Esophagus muscularis mucosa (tissue), 3 donors: ENCODE measurements at regions not wholly inside any gene's neighbourhood (a gene's known extent, or its start where the extent isn't known, plus 50 kb on each side); places are given as distances from the start of the nearest gene placed in this dataset.

ENCODE experiments used
- POLR2A ChIP-seq: fragments of 450-650 bp; IDR thresholded peaks from one replicate; pipeline ENCODE4 v1.6.1; 2017; ENCODE audit warnings: antibody characterized with exemption, moderate library complexity, mild to moderate bottlenecking, low read depth
- POLR2AphosphoS5 ChIP-seq, 2 donors: sonication (generic); formaldehyde crosslinking; IDR thresholded peaks; one replicate each; pipeline ENCODE4 v1.6.1; 2017; ENCODE audit warnings: antibody characterized with exemption in 2 of 2
- TF ChIP-seq, protein P1 (sequence below), 3 experiments: fragments of 200-600 bp in 2 of 3; fragments of 450-650 bp in 1 of 3; sonication (generic) in 2 of 3; IDR thresholded peaks; one replicate each; pipeline ENCODE4 v1.5.1; 2017 to 2019; ENCODE audit warnings: antibody characterized with exemption in 3 of 3, mild to moderate bottlenecking in 2 of 3, moderate library complexity in 1 of 3

DNA sequence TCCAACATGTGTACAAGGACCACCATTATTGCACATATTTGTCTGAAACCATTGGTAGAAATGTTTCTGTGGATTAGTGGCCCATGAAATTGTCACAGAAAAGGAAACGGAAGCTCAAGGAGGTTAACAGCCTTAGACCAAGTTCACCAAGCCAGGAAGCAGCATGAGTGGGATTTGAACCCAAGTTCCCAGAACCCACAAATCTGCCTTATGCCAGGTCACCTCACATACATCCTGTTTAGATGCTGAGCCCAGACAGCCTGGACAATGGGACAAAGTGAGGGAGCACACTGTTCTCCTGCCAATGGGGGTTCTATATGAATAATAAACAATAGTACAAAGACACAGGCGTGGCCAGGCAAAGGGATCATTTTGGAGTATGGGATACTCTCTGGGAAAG lies 59.6 kb upstream of the CA12 start:
- TF ChIP-seq POLR2AphosphoS5 (IDR thresholded peaks at IDR 0.05) (no peak), POLR2A (no peak)
- TF ChIP-seq, protein P1, sequence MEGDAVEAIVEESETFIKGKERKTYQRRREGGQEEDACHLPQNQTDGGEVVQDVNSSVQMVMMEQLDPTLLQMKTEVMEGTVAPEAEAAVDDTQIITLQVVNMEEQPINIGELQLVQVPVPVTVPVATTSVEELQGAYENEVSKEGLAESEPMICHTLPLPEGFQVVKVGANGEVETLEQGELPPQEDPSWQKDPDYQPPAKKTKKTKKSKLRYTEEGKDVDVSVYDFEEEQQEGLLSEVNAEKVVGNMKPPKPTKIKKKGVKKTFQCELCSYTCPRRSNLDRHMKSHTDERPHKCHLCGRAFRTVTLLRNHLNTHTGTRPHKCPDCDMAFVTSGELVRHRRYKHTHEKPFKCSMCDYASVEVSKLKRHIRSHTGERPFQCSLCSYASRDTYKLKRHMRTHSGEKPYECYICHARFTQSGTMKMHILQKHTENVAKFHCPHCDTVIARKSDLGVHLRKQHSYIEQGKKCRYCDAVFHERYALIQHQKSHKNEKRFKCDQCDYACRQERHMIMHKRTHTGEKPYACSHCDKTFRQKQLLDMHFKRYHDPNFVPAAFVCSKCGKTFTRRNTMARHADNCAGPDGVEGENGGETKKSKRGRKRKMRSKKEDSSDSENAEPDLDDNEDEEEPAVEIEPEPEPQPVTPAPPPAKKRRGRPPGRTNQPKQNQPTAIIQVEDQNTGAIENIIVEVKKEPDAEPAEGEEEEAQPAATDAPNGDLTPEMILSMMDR (IDR thresholded peaks at IDR 0.05), result no peak
